HAP-1 (cell line): ENCODE measurements at regions not wholly inside any gene's neighbourhood (a gene's known extent, or its start where the extent isn't known, plus 50 kb on each side); places are given as distances from the start of the nearest gene placed in this dataset.

Source experiments
- DNase-seq, 2 experiments: peaks; one replicate each; pipeline ENCODE4 v3.0.0-alpha.2; 2016 to 2020; ENCODE audit warnings: low spot score in 2 of 2
- H3K27me3 ChIP-seq: fragments of 250-450 bp; sonication (Bioruptor Pico); 2 replicates; pipeline ENCODE4 v1.5.1; 2020; ENCODE audit warnings: low read depth, mild to moderate bottlenecking, moderate library complexity
- H3K36me3 ChIP-seq: fragments of 250-450 bp; sonication (Bioruptor Pico); replicated peaks from 2 replicates; pipeline ENCODE4 v1.5.1; 2020; ENCODE audit warnings: mild to moderate bottlenecking
- H3K4me1 ChIP-seq: fragments of 250-450 bp; sonication (Bioruptor Pico); 2 replicates; pipeline ENCODE4 v1.5.1; 2020; ENCODE audit warnings: mild to moderate bottlenecking
- H3K4me3 ChIP-seq: fragments of 250-450 bp; sonication (Bioruptor Pico); 2 replicates; pipeline ENCODE4 v1.5.1; 2020; ENCODE audit warnings: mild to moderate bottlenecking, moderate library complexity
- H3K9me3 ChIP-seq: fragments of 250-450 bp; sonication (Bioruptor Pico); 2 replicates; pipeline ENCODE4 v1.5.1; 2020; ENCODE audit warnings: mild to moderate bottlenecking, moderate library complexity
- in situ Hi-C: fragments of 300-500 bp; cut with MboI; formaldehyde crosslinking; loops from 3 replicates; pipeline ENCODE4 v1.14.3; 2020; ENCODE audit warnings: low sequenced_read_pairs, inconsistent platforms, mixed read lengths

- no peak overlapping the region for H3K4me3 ChIP-seq
- no peaks in the 10 kb centered on the region for H3K4me1 ChIP-seq
- DNase-seq = no peak
- H3K36me3 ChIP-seq = no peaks in the 10 kb centered on the region
- no peaks in the 10 kb centered on the region for H3K27me3 ChIP-seq
- in situ Hi-C loops = no loop called here
- H3K9me3 ChIP-seq = no peaks in the 10 kb centered on the region; the same call in 1 of the 2 replicates
Observed at GRCh38 chr14:39739796-39740195, 307.6 kb upstream of the FBXO33 start.

- Histone ChIP-seq H3K9me3 (no peaks in the 10 kb centered on the region), H3K4me3 (no peak overlapping the region), H3K4me1 (no peaks in the 10 kb centered on the region), H3K36me3 (no peaks in the 10 kb centered on the region), H3K27me3 (no peaks in the 10 kb centered on the region)
- peak in 1 of 2 experiments; percentile 25 for DNase-seq
- in situ Hi-C loops = no loop called here
Observed at GRCh38 chr14:39734306-39734705, 302.1 kb upstream of the FBXO33 start.

- no peak for DNase-seq
- Histone ChIP-seq H3K4me1 (no peaks in the 10 kb centered on the region), H3K9me3 (no peaks in the 10 kb centered on the region), H3K27me3 (no peaks in the 10 kb centered on the region), H3K4me3 (no peak overlapping the region), H3K36me3 (no peaks in the 10 kb centered on the region)
- in situ Hi-C loops = no loop called here
Observed at GRCh38 chr14:39733741-39734140, 301.5 kb upstream of the FBXO33 start.

GRCh38 chr14:39731912-39732311, 299.7 kb upstream of the FBXO33 start:
- in situ Hi-C loops = no loop called here
- no peaks in the 10 kb centered on the region for H3K9me3 ChIP-seq
- H3K4me3 ChIP-seq = no peak overlapping the region
- H3K4me1 ChIP-seq = no peaks in the 10 kb centered on the region
- peak in 1 of 2 experiments; percentile 32 for DNase-seq
- H3K36me3 ChIP-seq = no peaks in the 10 kb centered on the region
- H3K27me3 ChIP-seq = no peaks in the 10 kb centered on the region

GRCh38 chr14:39726563-39726962, 294.3 kb upstream of the FBXO33 start:
- DNase-seq = no peak
- in situ Hi-C loops = no loop called here
- H3K9me3 ChIP-seq = no peaks in the 10 kb centered on the region
- no peaks in the 10 kb centered on the region for H3K4me1 ChIP-seq
- no peaks in the 10 kb centered on the region for H3K36me3 ChIP-seq
- no peak overlapping the region for H3K4me3 ChIP-seq
- no peaks in the 10 kb centered on the region for H3K27me3 ChIP-seq

GRCh38 chr14:39722547-39723273, 290.5 kb upstream of the FBXO33 start:
- no peaks in the 10 kb centered on the region for H3K27me3 ChIP-seq
- no peak for DNase-seq
- H3K4me3 ChIP-seq = no peak overlapping the region
- H3K4me1 ChIP-seq = no peaks in the 10 kb centered on the region
- H3K36me3 ChIP-seq = no peaks in the 10 kb centered on the region
- H3K9me3 ChIP-seq = no peaks in the 10 kb centered on the region
- in situ Hi-C loops = no loop called here

- DNase-seq = no peak
- Histone ChIP-seq H3K4me1 (peaks cover 13% of the 10 kb centered on the region), H3K9me3 (no peaks in the 10 kb centered on the region), H3K27me3 (no peaks in the 10 kb centered on the region), H3K36me3 (no peaks in the 10 kb centered on the region), H3K4me3 (no peak overlapping the region)
- in situ Hi-C loops = no loop called here
Observed at GRCh38 chr14:39716987-39717570, 284.8 kb upstream of the FBXO33 start.

- Histone ChIP-seq H3K4me1 (peaks cover 13% of the 10 kb centered on the region), H3K27me3 (no peaks in the 10 kb centered on the region), H3K36me3 (no peaks in the 10 kb centered on the region), H3K9me3 (no peaks in the 10 kb centered on the region), H3K4me3 (no peak overlapping the region)
- in situ Hi-C loops = no loop called here
- DNase-seq = peak in 1 of 2 experiments; percentile 3
Observed at GRCh38 chr14:39712293-39712999, 280.2 kb upstream of the FBXO33 start.

GRCh38 chr14:39704594-39704993, 272.4 kb upstream of the FBXO33 start:
- in situ Hi-C loops = no loop called here
- H3K36me3 ChIP-seq = no peaks in the 10 kb centered on the region
- no peak overlapping the region for H3K4me3 ChIP-seq
- H3K9me3 ChIP-seq = no peaks in the 10 kb centered on the region
- H3K27me3 ChIP-seq = no peaks in the 10 kb centered on the region
- no peaks in the 10 kb centered on the region for H3K4me1 ChIP-seq
- DNase-seq = no peak

- in situ Hi-C loops = no loop called here
- Histone ChIP-seq H3K4me3 (no peak overlapping the region), H3K27me3 (no peaks in the 10 kb centered on the region), H3K36me3 (no peaks in the 10 kb centered on the region), H3K9me3 (no peaks in the 10 kb centered on the region), H3K4me1 (peaks cover 7% of the 10 kb centered on the region)
- peak in 1 of 2 experiments; percentile 76 for DNase-seq
Observed at GRCh38 chr14:39694341-39694740, 262.1 kb upstream of the FBXO33 start.

- H3K9me3 ChIP-seq = no peaks in the 10 kb centered on the region
- in situ Hi-C loops = no loop called here
- no peaks in the 10 kb centered on the region for H3K27me3 ChIP-seq
- peaks cover 33% of the 10 kb centered on the region for H3K4me1 ChIP-seq
- H3K4me3 ChIP-seq = no peak overlapping the region
- H3K36me3 ChIP-seq = no peaks in the 10 kb centered on the region
- DNase-seq = peak; percentile 73 to 99
Observed at GRCh38 chr14:39683691-39684260, 251.5 kb upstream of the FBXO33 start.

GRCh38 chr14:39682582-39682981, 250.3 kb upstream of the FBXO33 start:
- Histone ChIP-seq H3K4me3 (no peak overlapping the region), H3K9me3 (no peaks in the 10 kb centered on the region), H3K4me1 (peaks cover 33% of the 10 kb centered on the region), H3K36me3 (no peaks in the 10 kb centered on the region), H3K27me3 (no peaks in the 10 kb centered on the region)
- DNase-seq = no peak
- in situ Hi-C loops = no loop called here

GRCh38 chr14:39681782-39682399, 249.7 kb upstream of the FBXO33 start:
- Histone ChIP-seq H3K4me1 (peaks cover 33% of the 10 kb centered on the region), H3K9me3 (no peaks in the 10 kb centered on the region), H3K27me3 (no peaks in the 10 kb centered on the region), H3K36me3 (no peaks in the 10 kb centered on the region), H3K4me3 (no peak overlapping the region)
- no peak for DNase-seq
- in situ Hi-C loops = no loop called here
